ENCODE measurements at regions not wholly inside any gene's neighbourhood (a gene's known extent, or its start where the extent isn't known, plus 50 kb on each side); places are given as distances from the start of the nearest gene placed in this dataset.

DNA sequence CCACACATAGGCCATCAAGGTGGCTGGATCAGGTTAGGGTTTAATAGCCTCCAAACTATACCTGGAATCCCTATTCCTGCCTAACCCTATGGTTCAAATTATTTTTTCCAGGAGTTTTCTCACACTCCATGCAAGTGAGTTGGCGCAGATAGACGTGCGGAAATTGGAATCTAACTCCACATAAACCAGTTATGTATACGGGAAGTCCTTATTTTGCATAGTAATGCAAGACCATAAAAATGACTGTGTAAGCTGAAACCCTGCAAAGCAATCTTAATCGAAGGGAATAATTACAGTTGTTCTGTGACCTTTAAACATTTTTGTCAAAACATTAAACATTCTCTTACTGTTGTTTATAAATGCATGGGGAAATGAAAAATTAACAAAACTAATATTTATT is 200.1 kb upstream of the SIX2 start:
- no peaks in the 10 kb centered on the region for H3K4me1 Mint-ChIP-seq
- ATAC-seq (no peak), DNase-seq (no peak)
- no peaks in the 10 kb centered on the region for H3K36me3 Mint-ChIP-seq (ENCODE audit: low read depth)
- no peaks in the 10 kb centered on the region for H3K27me3 Mint-ChIP-seq
- no peak overlapping the region for H3K27ac Mint-ChIP-seq
- H3K9me3 Mint-ChIP-seq: no peaks in the 10 kb centered on the region
- no peak overlapping the region for H3K4me3 Mint-ChIP-seq

DNA sequence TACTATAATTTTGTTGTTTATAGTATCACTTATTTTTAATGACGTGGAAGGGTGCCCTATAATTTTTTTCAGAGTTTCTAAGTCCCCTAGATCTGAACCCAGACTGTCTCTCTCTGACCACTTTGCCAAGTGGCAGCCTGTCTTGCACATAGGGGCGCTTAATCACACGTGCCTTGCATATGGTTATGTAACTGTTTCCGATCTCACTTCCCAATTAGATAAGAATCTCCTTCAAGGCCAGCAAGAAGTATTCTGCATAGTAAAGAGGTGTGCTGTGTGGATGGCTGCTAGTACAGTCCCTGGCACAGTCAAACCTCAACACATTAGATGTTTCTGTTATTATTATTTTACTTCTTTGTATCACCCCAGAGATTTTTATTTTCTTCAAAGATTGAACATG is 197.8 kb upstream of the SIX2 start:
- H3K9me3 Mint-ChIP-seq: no peaks in the 10 kb centered on the region
- no peaks in the 10 kb centered on the region for H3K36me3 Mint-ChIP-seq (ENCODE audit: low read depth)
- no peak overlapping the region for H3K4me3 Mint-ChIP-seq
- no peak overlapping the region for H3K27ac Mint-ChIP-seq
- DNase-seq (no peak), ATAC-seq (no peak)
- no peaks in the 10 kb centered on the region for H3K4me1 Mint-ChIP-seq
- no peaks in the 10 kb centered on the region for H3K27me3 Mint-ChIP-seq

- DNase-seq (no peak), ATAC-seq (no peak)
- H3K4me3 Mint-ChIP-seq: no peak overlapping the region
- H3K36me3 Mint-ChIP-seq (ENCODE audit: low read depth): no peaks in the 10 kb centered on the region
- no peaks in the 10 kb centered on the region for H3K4me1 Mint-ChIP-seq
- H3K27me3 Mint-ChIP-seq: no peaks in the 10 kb centered on the region
- H3K27ac Mint-ChIP-seq: no peak overlapping the region
- peaks cover 5% of the 10 kb centered on the region for H3K9me3 Mint-ChIP-seq
Observed at GRCh38 chr2:45205985-45206384, 196.7 kb upstream of the SIX2 start.

DNA sequence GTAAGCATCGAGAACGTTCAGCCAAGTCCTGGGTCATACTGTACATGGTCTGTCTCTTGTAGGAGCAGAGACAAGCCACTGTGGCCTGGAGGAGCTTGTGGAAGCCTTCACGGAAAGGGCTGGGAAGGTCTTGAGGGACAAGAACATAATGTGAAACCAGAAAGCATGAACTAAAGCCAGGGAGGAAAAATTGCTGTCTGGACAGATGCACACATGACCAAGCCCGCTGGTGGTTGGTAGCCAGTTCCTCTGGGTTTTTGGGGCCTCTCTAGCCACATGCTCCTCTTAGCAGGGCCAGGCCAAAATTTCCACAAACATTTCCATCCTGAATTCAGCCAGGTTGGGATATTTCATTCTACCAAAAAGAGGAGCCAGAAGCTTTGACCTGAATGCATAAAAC is 196.2 kb upstream of the SIX2 start:
- DNase-seq: no peak
- H3K4me3 Mint-ChIP-seq: no peak overlapping the region
- ATAC-seq: no peak
- peaks cover 5% of the 10 kb centered on the region for H3K9me3 Mint-ChIP-seq
- no peaks in the 10 kb centered on the region for H3K4me1 Mint-ChIP-seq
- no peaks in the 10 kb centered on the region for H3K36me3 Mint-ChIP-seq (ENCODE audit: low read depth)
- no peak overlapping the region for H3K27ac Mint-ChIP-seq
- no peaks in the 10 kb centered on the region for H3K27me3 Mint-ChIP-seq

- Mint-ChIP-seq H3K27ac (no peak overlapping the region), H3K4me1 (no peaks in the 10 kb centered on the region), H3K9me3 (peaks cover 5% of the 10 kb centered on the region), H3K4me3 (no peak overlapping the region), H3K36me3 (ENCODE audit: low read depth) (no peaks in the 10 kb centered on the region), H3K27me3 (no peaks in the 10 kb centered on the region)
- no peak for ATAC-seq
- DNase-seq: no peak
Observed at GRCh38 chr2:45203400-45203799, 194.1 kb upstream of the SIX2 start.

DNA sequence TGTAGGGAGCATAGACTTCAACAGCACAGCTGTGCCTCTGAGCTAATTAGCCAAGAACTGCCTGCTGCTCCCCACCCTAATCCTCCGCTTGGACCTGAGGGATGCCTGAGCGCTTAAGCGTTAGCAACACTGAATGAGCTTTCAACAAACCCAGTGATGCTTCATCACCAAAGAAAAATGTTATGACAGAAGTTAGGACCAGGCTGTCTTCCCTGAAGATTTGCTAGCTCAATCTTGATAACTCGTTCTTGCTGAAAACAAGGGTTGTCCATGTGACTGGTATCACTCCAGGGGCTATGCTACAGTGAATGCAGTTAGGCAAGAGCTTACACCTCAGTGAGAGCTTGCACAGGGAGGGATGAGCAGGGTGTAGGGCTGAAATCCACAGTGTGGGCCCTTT is 190.7 kb upstream of the SIX2 start:
- DNase-seq (no peak), ATAC-seq (no peak)
- Mint-ChIP-seq H3K9me3 (peaks cover 5% of the 10 kb centered on the region), H3K4me1 (no peaks in the 10 kb centered on the region), H3K27ac (no peak overlapping the region), H3K36me3 (ENCODE audit: low read depth) (no peaks in the 10 kb centered on the region), H3K27me3 (peaks cover 3% of the 10 kb centered on the region), H3K4me3 (no peak overlapping the region)

DNA sequence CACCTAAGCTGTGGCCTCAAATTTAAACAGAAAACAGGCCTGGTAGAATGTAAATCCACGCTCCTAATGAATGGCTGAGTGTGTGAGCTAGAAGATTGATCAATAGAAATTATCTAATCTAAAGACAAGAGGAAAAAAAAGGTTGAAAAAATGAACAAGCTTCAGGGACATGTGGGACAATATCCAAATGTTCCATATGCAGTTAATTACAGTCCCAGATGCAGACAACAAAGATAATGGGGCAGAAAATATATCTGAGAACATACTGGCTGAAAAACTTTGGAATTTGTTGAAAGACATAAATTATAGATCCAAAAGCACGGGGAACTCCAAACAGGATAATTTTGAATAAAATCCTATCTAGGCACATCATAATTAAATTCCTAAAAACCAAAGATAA is 186.7 kb upstream of the SIX2 start:
- no peak overlapping the region for H3K27ac Mint-ChIP-seq
- no peaks in the 10 kb centered on the region for H3K36me3 Mint-ChIP-seq (ENCODE audit: low read depth)
- peaks cover 9% of the 10 kb centered on the region for H3K27me3 Mint-ChIP-seq
- H3K4me3 Mint-ChIP-seq: no peak overlapping the region
- H3K4me1 Mint-ChIP-seq: no peaks in the 10 kb centered on the region
- ATAC-seq: no peak
- no peak for DNase-seq
- no peaks in the 10 kb centered on the region for H3K9me3 Mint-ChIP-seq

GRCh38 chr2:45194596-45194995 is 185.3 kb upstream of the SIX2 start:
- Mint-ChIP-seq H3K4me3 (no peak overlapping the region), H3K27ac (no peak overlapping the region), H3K36me3 (ENCODE audit: low read depth) (no peaks in the 10 kb centered on the region), H3K9me3 (no peaks in the 10 kb centered on the region), H3K27me3 (peaks cover 10% of the 10 kb centered on the region), H3K4me1 (no peaks in the 10 kb centered on the region)
- DNase-seq (no peak), ATAC-seq (no peak)

DNA sequence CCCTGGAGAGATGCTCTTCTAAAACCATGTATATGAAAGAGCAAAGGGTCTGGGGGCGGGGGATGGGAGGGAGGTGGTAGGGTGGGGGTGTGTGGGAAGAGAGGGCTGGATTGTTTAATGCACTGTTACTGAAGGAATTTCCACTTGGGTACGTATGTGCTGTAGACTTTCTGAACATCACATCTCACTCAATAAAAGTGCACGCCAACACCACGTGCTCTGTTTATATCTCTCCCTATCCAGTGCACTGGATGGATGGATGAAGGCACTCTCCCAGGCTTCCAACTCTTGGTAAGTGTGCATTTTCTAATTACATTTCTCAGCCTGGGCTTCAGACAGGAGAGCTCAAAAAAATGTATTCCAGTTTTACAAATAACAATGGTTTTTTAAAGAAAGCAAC is 184.3 kb upstream of the SIX2 start:
- H3K27ac Mint-ChIP-seq: no peak overlapping the region
- H3K36me3 Mint-ChIP-seq (ENCODE audit: low read depth): no peaks in the 10 kb centered on the region
- no peaks in the 10 kb centered on the region for H3K4me1 Mint-ChIP-seq
- DNase-seq: no peak
- H3K27me3 Mint-ChIP-seq: peaks cover 16% of the 10 kb centered on the region
- no peak overlapping the region for H3K4me3 Mint-ChIP-seq
- H3K9me3 Mint-ChIP-seq: no peaks in the 10 kb centered on the region
- ATAC-seq: no peak

DNA sequence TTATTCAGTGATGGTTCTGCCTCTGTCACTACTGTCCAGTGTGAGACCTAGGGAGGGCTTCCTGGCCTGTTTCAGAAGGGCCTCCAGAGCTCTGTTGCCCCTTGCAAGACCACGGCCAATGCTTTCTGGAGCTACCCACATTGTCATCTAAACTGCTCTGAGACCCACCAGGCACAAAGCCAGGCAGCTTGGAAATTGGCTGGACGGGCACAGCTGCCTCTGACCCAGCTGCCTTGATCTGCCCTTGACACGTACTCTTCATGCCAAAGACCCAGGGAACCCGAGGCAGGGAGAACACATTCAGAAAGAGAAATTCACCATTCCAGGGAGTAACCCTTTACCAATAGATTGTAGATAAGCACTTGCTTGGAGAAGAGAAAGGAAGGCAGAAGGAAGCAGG is 183.7 kb upstream of the SIX2 start:
- DNase-seq: no peak
- H3K36me3 Mint-ChIP-seq (ENCODE audit: low read depth): no peaks in the 10 kb centered on the region
- no peaks in the 10 kb centered on the region for H3K9me3 Mint-ChIP-seq
- peaks cover 17% of the 10 kb centered on the region for H3K27me3 Mint-ChIP-seq
- no peak overlapping the region for H3K27ac Mint-ChIP-seq
- ATAC-seq: no peak
- no peak overlapping the region for H3K4me3 Mint-ChIP-seq
- no peaks in the 10 kb centered on the region for H3K4me1 Mint-ChIP-seq

DNA sequence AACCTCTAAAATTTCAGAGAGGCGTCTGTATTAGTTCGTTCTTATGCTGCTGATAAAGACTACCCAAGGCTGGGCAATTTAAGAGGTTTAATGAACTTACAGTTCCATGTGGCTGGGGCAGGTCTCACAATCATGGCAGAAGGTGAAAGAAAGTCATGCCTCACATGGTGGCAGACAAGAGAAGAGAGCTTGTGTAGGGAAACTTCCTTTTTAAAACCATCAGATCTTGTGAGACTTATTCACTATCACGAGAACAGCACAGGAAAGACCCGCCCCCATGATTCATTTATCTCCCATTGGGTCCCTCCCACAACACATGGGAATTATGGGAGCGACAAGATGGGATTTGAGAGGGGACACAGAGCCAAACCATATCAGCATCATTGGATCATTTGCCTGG is 183.2 kb upstream of the SIX2 start:
- Mint-ChIP-seq H3K4me3 (no peak overlapping the region), H3K4me1 (no peaks in the 10 kb centered on the region), H3K27me3 (peaks cover 17% of the 10 kb centered on the region), H3K9me3 (no peaks in the 10 kb centered on the region), H3K27ac (no peak overlapping the region), H3K36me3 (ENCODE audit: low read depth) (no peaks in the 10 kb centered on the region)
- ATAC-seq (no peak), DNase-seq (no peak)

DNA sequence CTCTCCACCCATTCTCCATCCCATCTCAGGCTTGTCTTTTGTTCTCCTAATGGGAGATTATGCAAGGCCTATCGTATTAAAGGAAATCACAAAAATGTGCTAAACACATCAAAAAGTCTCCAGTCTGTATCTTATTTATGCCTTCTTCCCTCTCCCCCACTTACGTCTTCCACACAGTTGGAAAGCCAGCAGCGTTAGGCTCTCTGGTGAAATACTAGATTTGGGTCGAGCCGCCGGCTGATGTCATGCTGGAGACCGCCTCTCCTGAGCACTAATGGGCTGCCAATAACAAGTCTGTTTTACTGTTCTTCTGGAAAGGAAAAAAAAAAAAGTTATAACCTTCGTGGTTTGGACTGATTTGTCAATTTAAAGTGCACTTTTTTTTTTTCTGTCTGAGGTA is 182.7 kb upstream of the SIX2 start:
- DNase-seq (no peak), ATAC-seq (no peak)
- Mint-ChIP-seq H3K36me3 (ENCODE audit: low read depth) (no peaks in the 10 kb centered on the region), H3K9me3 (no peaks in the 10 kb centered on the region), H3K4me1 (no peaks in the 10 kb centered on the region), H3K4me3 (no peak overlapping the region), H3K27me3 (peaks cover 17% of the 10 kb centered on the region), H3K27ac (no peak overlapping the region)

DNA sequence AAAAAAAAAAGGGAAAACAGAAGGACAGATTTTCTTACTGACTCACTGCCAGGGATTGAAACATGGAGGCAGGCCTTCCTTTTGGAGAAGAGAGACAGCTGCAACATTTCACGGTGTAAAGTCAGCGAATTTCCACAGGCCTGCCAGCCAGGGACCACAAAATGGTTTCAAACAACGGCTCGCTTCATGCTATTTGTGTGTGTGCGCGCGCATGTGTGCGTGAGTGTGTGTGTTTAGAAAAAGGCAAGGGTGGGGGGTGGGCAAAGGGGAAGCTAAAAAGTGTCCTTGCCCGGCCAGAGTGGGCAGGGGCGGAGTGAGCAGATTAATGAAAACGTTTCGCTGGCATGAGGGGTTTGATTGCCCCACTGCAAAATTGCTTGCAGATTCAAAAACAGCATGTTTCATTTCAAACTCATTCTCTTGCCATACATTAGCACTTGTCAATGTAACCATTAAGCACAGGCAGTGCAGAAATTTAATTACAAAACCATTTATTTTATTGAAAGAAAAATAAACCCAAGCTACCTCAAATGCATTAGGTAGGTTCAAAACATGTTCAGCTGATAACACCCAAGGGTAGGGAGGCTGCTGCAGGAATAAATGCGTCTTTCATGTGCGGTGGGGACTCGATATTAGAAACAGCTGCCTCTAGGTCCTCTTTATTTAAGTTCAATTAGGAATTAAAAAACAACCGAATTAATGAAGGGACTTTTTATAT is 182.1 kb upstream of the SIX2 start:
- no peaks in the 10 kb centered on the region for H3K9me3 Mint-ChIP-seq
- ATAC-seq (no peak), DNase-seq (no peak)
- H3K27me3 Mint-ChIP-seq: peaks cover 19% of the 10 kb centered on the region
- H3K27ac Mint-ChIP-seq: no peak overlapping the region
- no peaks in the 10 kb centered on the region for H3K4me1 Mint-ChIP-seq
- no peak overlapping the region for H3K4me3 Mint-ChIP-seq
- no peaks in the 10 kb centered on the region for H3K36me3 Mint-ChIP-seq (ENCODE audit: low read depth)

GRCh38 chr2:45190481-45190942 is 181.3 kb upstream of the SIX2 start:
- H3K27ac Mint-ChIP-seq: no peak overlapping the region
- H3K36me3 Mint-ChIP-seq (ENCODE audit: low read depth): no peaks in the 10 kb centered on the region
- H3K4me1 Mint-ChIP-seq: no peaks in the 10 kb centered on the region
- H3K9me3 Mint-ChIP-seq: no peaks in the 10 kb centered on the region
- no peak for DNase-seq
- H3K4me3 Mint-ChIP-seq: no peak overlapping the region
- no peak for ATAC-seq
- peaks cover 16% of the 10 kb centered on the region for H3K27me3 Mint-ChIP-seq

GRCh38 chr2:45184606-45185005 is 175.4 kb upstream of the SIX2 start:
- no peaks in the 10 kb centered on the region for H3K9me3 Mint-ChIP-seq
- H3K36me3 Mint-ChIP-seq (ENCODE audit: low read depth): no peaks in the 10 kb centered on the region

More at GRCh38 chr2:45184606-45185005, 175.4 kb upstream of the SIX2 start:
- DNase-seq: no peak
- H3K27me3 Mint-ChIP-seq: peaks cover 23% of the 10 kb centered on the region
- ATAC-seq: no peak
- H3K27ac Mint-ChIP-seq: no peak overlapping the region
- no peak overlapping the region for H3K4me3 Mint-ChIP-seq
- H3K4me1 Mint-ChIP-seq: no peaks in the 10 kb centered on the region

Measured in activated naive CD8-positive, alpha-beta T cell treated with anti-CD3 and anti-CD28 coated beads, Interleukin-2, amount 50 U/mL, for 24 hours (primary cell).